HT1080 (cell line): ENCODE measurements at regions not wholly inside any gene's neighbourhood (a gene's known extent, or its start where the extent isn't known, plus 50 kb on each side); places are given as distances from the start of the nearest gene placed in this dataset.
"Not testable (repeated sequence)": the region's sequence is repeated elsewhere in the genome, so short reads cannot be mapped to it uniquely, and the experiment has no call there.

ENCODE experiments used
- DNase-seq: peaks from one replicate; pipeline ENCODE4 v3.0.0-alpha.2; 2015; ENCODE audit warnings: low read depth

- peak; percentile 17 for DNase-seq
These were observed 156.3 kb downstream of the KBTBD8 start for GRCh38 chr3:67154429-67154828.

- no peak for DNase-seq
These were observed 169.4 kb downstream of the KBTBD8 start for GRCh38 chr3:67167481-67167880.

GRCh38 chr3:67171841-67172240 lies 173.7 kb downstream of the KBTBD8 start:
- no peak for DNase-seq

GRCh38 chr3:67173130-67173529 lies 175.0 kb downstream of the KBTBD8 start:
- not testable (repeated sequence) for DNase-seq

- DNase-seq = no peak
These were observed 178.3 kb downstream of the KBTBD8 start for GRCh38 chr3:67176396-67176795.

GRCh38 chr3:67192466-67192865 lies 194.4 kb downstream of the KBTBD8 start:
- DNase-seq = no peak

GRCh38 chr3:67196677-67197076 lies 198.6 kb downstream of the KBTBD8 start:
- DNase-seq = peak; percentile 5

GRCh38 chr3:67198374-67198773 lies 200.3 kb downstream of the KBTBD8 start:
- no peak for DNase-seq

GRCh38 chr3:67200618-67201017 lies 202.5 kb downstream of the KBTBD8 start:
- DNase-seq = no peak

- no peak for DNase-seq
These were observed 202.9 kb downstream of the KBTBD8 start for GRCh38 chr3:67201026-67201425.

GRCh38 chr3:67202053-67202452 lies 203.9 kb downstream of the KBTBD8 start:
- DNase-seq = no peak

GRCh38 chr3:67204951-67205350 lies 206.8 kb downstream of the KBTBD8 start:
- no peak for DNase-seq

GRCh38 chr3:67215690-67216089 lies 217.6 kb downstream of the KBTBD8 start:
- no peak for DNase-seq

GRCh38 chr3:67227030-67227429 lies 228.9 kb downstream of the KBTBD8 start:
- no peak for DNase-seq

GRCh38 chr3:67228136-67228535 lies 230.0 kb downstream of the KBTBD8 start:
- DNase-seq = no peak

- DNase-seq = no peak
These were observed 234.5 kb downstream of the KBTBD8 start for GRCh38 chr3:67232642-67233041.

GRCh38 chr3:67239353-67239752 lies 241.2 kb downstream of the KBTBD8 start:
- DNase-seq = no peak

- no peak for DNase-seq
These were observed 243.0 kb downstream of the KBTBD8 start for GRCh38 chr3:67241084-67241483.

- no peak for DNase-seq
These were observed 246.0 kb downstream of the KBTBD8 start for GRCh38 chr3:67244130-67244529.

GRCh38 chr3:67245545-67245944 lies 247.4 kb downstream of the KBTBD8 start:
- peak; percentile 5 for DNase-seq

GRCh38 chr3:67248726-67249125 lies 250.6 kb downstream of the KBTBD8 start:
- no peak for DNase-seq

GRCh38 chr3:67252906-67253305 lies 254.8 kb downstream of the KBTBD8 start:
- DNase-seq = not testable (repeated sequence)

- no peak for DNase-seq
These were observed 280.0 kb downstream of the KBTBD8 start for GRCh38 chr3:67278015-67278618.

- DNase-seq = no peak
These were observed 288.5 kb downstream of the KBTBD8 start for GRCh38 chr3:67286586-67286985.
